ENCODE measurements at regions not wholly inside any gene's neighbourhood (a gene's known extent, or its start where the extent isn't known, plus 50 kb on each side); places are given as distances from the start of the nearest gene placed in this dataset.

DNA sequence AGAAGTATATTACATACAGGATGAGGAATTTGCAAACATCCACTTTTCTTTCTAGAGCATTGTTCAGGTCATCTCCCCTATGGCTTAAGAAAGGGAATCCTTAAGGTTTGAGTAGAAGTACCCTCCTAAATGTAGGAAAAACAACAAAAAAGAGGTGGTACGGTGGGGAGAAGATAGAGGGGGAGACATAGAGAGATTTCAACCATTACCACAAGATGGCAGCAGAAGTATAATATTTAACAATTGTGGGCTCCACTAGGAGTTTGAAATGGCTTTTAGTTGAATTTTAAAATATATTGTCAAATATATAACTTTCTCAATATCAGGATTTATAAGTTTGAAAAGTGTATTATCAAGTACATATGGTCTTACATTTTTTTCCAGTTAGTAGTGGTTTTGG is 72.7 kb upstream of the PRKG1 start:
- no peak for TF ChIP-seq CREB5 (CRISPR knock-in tag; IDR thresholded peaks at IDR 0.05; ENCODE audit: low read depth)
- TF ChIP-seq TOX (CRISPR knock-in tag; IDR thresholded peaks at IDR 0.05; ENCODE audit: borderline replicate concordance), result no peak
- no peak for TF ChIP-seq PATZ1 (CRISPR knock-in tag; IDR thresholded peaks at IDR 0.05; ENCODE audit: borderline replicate concordance)
- no peak for TF ChIP-seq ZNF565 (CRISPR knock-in tag; conservative IDR thresholded peaks at IDR 0.05; ENCODE audit: low read depth)
- no peak for TF ChIP-seq ZNF8 (CRISPR knock-in tag; IDR thresholded peaks at IDR 0.05)
- TF ChIP-seq ARNTL (CRISPR knock-in tag; IDR thresholded peaks at IDR 0.05; ENCODE audit: borderline replicate concordance, low read depth), result no peak
- no peak for TF ChIP-seq SNAI2 (CRISPR knock-in tag; IDR thresholded peaks at IDR 0.05)
- TF ChIP-seq RARB (CRISPR knock-in tag; IDR thresholded peaks at IDR 0.05), result no peak
- no peak for TF ChIP-seq ESRRG (CRISPR knock-in tag; IDR thresholded peaks at IDR 0.05)
- TF ChIP-seq BACH2 (CRISPR knock-in tag; IDR thresholded peaks at IDR 0.05; ENCODE audit: borderline replicate concordance), result no peak
- TF ChIP-seq ISL1 (CRISPR knock-in tag; IDR thresholded peaks at IDR 0.05), result no peak
- no peak for TF ChIP-seq CSDC2 (CRISPR knock-in tag; IDR thresholded peaks at IDR 0.05)
- TF ChIP-seq, protein P1, sequence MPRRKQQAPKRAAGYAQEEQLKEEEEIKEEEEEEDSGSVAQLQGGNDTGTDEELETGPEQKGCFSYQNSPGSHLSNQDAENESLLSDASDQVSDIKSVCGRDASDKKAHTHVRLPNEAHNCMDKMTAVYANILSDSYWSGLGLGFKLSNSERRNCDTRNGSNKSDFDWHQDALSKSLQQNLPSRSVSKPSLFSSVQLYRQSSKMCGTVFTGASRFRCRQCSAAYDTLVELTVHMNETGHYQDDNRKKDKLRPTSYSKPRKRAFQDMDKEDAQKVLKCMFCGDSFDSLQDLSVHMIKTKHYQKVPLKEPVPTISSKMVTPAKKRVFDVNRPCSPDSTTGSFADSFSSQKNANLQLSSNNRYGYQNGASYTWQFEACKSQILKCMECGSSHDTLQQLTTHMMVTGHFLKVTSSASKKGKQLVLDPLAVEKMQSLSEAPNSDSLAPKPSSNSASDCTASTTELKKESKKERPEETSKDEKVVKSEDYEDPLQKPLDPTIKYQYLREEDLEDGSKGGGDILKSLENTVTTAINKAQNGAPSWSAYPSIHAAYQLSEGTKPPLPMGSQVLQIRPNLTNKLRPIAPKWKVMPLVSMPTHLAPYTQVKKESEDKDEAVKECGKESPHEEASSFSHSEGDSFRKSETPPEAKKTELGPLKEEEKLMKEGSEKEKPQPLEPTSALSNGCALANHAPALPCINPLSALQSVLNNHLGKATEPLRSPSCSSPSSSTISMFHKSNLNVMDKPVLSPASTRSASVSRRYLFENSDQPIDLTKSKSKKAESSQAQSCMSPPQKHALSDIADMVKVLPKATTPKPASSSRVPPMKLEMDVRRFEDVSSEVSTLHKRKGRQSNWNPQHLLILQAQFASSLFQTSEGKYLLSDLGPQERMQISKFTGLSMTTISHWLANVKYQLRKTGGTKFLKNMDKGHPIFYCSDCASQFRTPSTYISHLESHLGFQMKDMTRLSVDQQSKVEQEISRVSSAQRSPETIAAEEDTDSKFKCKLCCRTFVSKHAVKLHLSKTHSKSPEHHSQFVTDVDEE (CRISPR knock-in tag; IDR thresholded peaks at IDR 0.05), result no peak
- TF ChIP-seq, protein P2, sequence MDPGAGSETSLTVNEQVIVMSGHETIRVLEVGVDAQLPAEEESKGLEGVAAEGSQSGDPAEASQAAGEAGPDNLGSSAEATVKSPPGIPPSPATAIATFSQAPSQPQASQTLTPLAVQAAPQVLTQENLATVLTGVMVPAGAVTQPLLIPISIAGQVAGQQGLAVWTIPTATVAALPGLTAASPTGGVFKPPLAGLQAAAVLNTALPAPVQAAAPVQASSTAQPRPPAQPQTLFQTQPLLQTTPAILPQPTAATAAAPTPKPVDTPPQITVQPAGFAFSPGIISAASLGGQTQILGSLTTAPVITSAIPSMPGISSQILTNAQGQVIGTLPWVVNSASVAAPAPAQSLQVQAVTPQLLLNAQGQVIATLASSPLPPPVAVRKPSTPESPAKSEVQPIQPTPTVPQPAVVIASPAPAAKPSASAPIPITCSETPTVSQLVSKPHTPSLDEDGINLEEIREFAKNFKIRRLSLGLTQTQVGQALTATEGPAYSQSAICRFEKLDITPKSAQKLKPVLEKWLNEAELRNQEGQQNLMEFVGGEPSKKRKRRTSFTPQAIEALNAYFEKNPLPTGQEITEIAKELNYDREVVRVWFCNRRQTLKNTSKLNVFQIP (CRISPR knock-in tag; IDR thresholded peaks at IDR 0.05; ENCODE audit: borderline replicate concordance, low read depth), result no peak

All from SK-N-SH treated with all-trans-retinoic acid at 6 μM for 48 hours (cell line).